IMR-90 (cell line): ENCODE measurements at regions not wholly inside any gene's neighbourhood (a gene's known extent, or its start where the extent isn't known, plus 50 kb on each side); places are given as distances from the start of the nearest gene placed in this dataset.

Experiments
- CHD1 ChIP-seq: IDR thresholded peaks from 2 replicates; pipeline ENCODE4 v1.6.1; 2012; ENCODE audit warnings: low read depth, low read length, improper control_type of control experiment
- MAFK ChIP-seq: IDR thresholded peaks from 2 replicates; pipeline ENCODE4 v1.6.1; 2012; ENCODE audit warnings: low read depth, low read length, improper control_type of control experiment
- MAZ ChIP-seq: IDR thresholded peaks from 2 replicates; pipeline ENCODE4 v1.6.1; 2012; ENCODE audit warnings: low read depth, mild to moderate bottlenecking, low read length, improper control_type of control experiment, moderate library complexity, borderline replicate concordance
- RAD21 ChIP-seq: IDR thresholded peaks from 2 replicates; pipeline ENCODE4 v1.6.1; 2012; ENCODE audit warnings: low read length, improper control_type of control experiment
- RFX5 ChIP-seq: IDR thresholded peaks from 2 replicates; pipeline ENCODE4 v1.8.0; 2012; ENCODE audit warnings: low read depth, mild to moderate bottlenecking, low read length, moderate library complexity
- TF ChIP-seq, protein P1 (sequence below): conservative IDR thresholded peaks from 2 replicates; pipeline ENCODE4 v1.5.1; 2012; ENCODE audit warnings: mild to moderate bottlenecking, low read depth, low read length, improper control_type of control experiment
- TF ChIP-seq, protein P2 (sequence below): fragments of 150-350 bp; IDR thresholded peaks from 2 replicates; pipeline ENCODE4 v1.6.1; 2016; ENCODE audit warnings: low read depth, mild to moderate bottlenecking, low read length, moderate library complexity, borderline replicate concordance
- TF ChIP-seq, protein P3 (sequence below): fragments of 150-350 bp; IDR thresholded peaks from 2 replicates; pipeline ENCODE4 v1.6.1; 2017; ENCODE audit warnings: mild to moderate bottlenecking, antibody characterized with exemption, low read length, low read depth

DNA sequence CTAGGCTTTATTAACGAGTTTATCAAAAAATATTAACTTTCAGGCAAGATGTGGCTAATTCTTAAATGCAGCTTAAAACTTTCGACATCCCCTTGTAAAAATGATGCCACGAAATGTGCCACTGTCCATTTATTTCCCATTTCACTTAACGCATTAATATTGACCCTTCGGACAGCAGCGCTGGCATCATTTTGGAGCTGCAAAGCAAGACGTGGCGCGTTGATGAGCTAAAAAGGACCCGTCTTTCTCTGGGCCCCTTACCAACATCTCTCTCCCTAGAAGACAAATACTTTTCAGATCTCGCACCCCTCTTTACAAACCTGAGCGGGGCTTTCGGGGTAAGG, 367.9 kb downstream of the MTX2 start:
- TF ChIP-seq, protein P1, sequence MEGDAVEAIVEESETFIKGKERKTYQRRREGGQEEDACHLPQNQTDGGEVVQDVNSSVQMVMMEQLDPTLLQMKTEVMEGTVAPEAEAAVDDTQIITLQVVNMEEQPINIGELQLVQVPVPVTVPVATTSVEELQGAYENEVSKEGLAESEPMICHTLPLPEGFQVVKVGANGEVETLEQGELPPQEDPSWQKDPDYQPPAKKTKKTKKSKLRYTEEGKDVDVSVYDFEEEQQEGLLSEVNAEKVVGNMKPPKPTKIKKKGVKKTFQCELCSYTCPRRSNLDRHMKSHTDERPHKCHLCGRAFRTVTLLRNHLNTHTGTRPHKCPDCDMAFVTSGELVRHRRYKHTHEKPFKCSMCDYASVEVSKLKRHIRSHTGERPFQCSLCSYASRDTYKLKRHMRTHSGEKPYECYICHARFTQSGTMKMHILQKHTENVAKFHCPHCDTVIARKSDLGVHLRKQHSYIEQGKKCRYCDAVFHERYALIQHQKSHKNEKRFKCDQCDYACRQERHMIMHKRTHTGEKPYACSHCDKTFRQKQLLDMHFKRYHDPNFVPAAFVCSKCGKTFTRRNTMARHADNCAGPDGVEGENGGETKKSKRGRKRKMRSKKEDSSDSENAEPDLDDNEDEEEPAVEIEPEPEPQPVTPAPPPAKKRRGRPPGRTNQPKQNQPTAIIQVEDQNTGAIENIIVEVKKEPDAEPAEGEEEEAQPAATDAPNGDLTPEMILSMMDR: no peak
- TF ChIP-seq CHD1 (no peak), RAD21 (no peak), RFX5 (no peak), MAZ (no peak), MAFK (no peak)
- TF ChIP-seq, protein P2, sequence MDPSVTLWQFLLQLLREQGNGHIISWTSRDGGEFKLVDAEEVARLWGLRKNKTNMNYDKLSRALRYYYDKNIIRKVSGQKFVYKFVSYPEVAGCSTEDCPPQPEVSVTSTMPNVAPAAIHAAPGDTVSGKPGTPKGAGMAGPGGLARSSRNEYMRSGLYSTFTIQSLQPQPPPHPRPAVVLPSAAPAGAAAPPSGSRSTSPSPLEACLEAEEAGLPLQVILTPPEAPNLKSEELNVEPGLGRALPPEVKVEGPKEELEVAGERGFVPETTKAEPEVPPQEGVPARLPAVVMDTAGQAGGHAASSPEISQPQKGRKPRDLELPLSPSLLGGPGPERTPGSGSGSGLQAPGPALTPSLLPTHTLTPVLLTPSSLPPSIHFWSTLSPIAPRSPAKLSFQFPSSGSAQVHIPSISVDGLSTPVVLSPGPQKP: no peak
- TF ChIP-seq, protein P3, sequence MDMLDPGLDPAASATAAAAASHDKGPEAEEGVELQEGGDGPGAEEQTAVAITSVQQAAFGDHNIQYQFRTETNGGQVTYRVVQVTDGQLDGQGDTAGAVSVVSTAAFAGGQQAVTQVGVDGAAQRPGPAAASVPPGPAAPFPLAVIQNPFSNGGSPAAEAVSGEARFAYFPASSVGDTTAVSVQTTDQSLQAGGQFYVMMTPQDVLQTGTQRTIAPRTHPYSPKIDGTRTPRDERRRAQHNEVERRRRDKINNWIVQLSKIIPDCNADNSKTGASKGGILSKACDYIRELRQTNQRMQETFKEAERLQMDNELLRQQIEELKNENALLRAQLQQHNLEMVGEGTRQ: no peak
